HCT116 (cell line): ENCODE measurements at regions not wholly inside any gene's neighbourhood (a gene's known extent, or its start where the extent isn't known, plus 50 kb on each side); places are given as distances from the start of the nearest gene placed in this dataset.

ENCODE experiments used
- EZH2 ChIP-seq: fragments of 200-600 bp; sonication (generic); IDR thresholded peaks from 2 replicates; pipeline ENCODE4 v1.6.1; 2017; ENCODE audit warnings: antibody characterized with exemption, mixed run types
- EZH2phosphoT487 ChIP-seq: fragments of 200-600 bp; IDR thresholded peaks from 2 replicates; pipeline ENCODE4 v1.6.1; 2018; ENCODE audit warnings: antibody characterized with exemption, borderline replicate concordance
- POLR2A ChIP-seq: IDR thresholded peaks from 2 replicates; pipeline ENCODE4 v1.7.0; 2011; ENCODE audit warnings: borderline replicate concordance; ENCODE audit not compliant: insufficient read depth, insufficient read length; ENCODE audit errors: extremely low read depth
- SRF ChIP-seq: IDR thresholded peaks from 2 replicates; pipeline ENCODE4 v1.6.1; 2012; ENCODE audit warnings: low read depth
- TCF7L2 ChIP-seq: IDR thresholded peaks from 2 replicates; pipeline ENCODE4 v1.7.0; 2011; ENCODE audit warnings: borderline replicate concordance, inconsistent platforms; ENCODE audit not compliant: insufficient read depth, insufficient read length; ENCODE audit errors: extremely low read depth
- ZFX ChIP-seq: fragments of 450-650 bp; IDR thresholded peaks from 2 replicates; pipeline ENCODE4 v1.6.1; 2017
- TF ChIP-seq, protein P1 (sequence below), 3 experiments: fragments of 200-600 bp in 1 of 3; sonication (generic) in 1 of 3; IDR thresholded peaks in 2 of 3; conservative IDR thresholded peaks in 1 of 3; 2 replicates each; pipeline ENCODE4 v1.5.1; 2012 to 2017; ENCODE audit warnings: low read depth in 2 of 3, low read length in 2 of 3, antibody characterized with exemption in 1 of 3, borderline replicate concordance in 1 of 3, control low read depth in 1 of 3, mild to moderate bottlenecking in 1 of 3, mixed read lengths in 1 of 3, mixed run types in 1 of 3, moderate library complexity in 1 of 3; ENCODE audit not compliant: insufficient read depth in 1 of 3
- TF ChIP-seq, protein P2 (sequence below): IDR thresholded peaks from 2 replicates; pipeline ENCODE4 v1.6.1; 2012; ENCODE audit warnings: low read depth

DNA sequence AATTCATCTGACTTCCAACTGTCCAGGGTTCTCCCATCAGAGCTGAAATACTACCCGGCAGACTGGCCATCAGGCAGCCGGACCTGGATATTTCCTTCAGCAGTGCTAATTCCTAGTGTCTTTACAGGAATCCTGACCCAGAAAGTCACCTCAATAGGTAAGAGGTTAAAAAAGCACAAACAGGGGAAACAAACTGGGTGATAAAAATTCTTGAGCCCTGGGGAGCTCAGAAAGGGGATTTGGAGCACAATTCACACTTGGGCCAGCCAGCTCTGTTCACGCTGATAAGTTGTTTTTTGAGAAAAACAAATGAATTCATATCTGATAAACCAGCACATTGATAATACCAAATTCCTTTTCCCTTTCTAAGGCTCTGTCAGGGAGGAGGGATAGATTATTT, 104.0 kb downstream of the EDN1 start:
- TF ChIP-seq, protein P1, sequence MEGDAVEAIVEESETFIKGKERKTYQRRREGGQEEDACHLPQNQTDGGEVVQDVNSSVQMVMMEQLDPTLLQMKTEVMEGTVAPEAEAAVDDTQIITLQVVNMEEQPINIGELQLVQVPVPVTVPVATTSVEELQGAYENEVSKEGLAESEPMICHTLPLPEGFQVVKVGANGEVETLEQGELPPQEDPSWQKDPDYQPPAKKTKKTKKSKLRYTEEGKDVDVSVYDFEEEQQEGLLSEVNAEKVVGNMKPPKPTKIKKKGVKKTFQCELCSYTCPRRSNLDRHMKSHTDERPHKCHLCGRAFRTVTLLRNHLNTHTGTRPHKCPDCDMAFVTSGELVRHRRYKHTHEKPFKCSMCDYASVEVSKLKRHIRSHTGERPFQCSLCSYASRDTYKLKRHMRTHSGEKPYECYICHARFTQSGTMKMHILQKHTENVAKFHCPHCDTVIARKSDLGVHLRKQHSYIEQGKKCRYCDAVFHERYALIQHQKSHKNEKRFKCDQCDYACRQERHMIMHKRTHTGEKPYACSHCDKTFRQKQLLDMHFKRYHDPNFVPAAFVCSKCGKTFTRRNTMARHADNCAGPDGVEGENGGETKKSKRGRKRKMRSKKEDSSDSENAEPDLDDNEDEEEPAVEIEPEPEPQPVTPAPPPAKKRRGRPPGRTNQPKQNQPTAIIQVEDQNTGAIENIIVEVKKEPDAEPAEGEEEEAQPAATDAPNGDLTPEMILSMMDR (IDR thresholded peaks at IDR 0.05 in 2 of 3, conservative IDR thresholded peaks at IDR 0.05 in 1 of 3; ENCODE audit: borderline replicate concordance in 1 of 3, insufficient read depth in 1 of 3, low read depth in 2 of 3, low read length in 2 of 3), result no peak
- TF ChIP-seq ZFX (no peak), POLR2A (no peak), EZH2phosphoT487 (no peak), EZH2 (no peak), TCF7L2 (no peak), SRF (no peak)
- TF ChIP-seq, protein P2, sequence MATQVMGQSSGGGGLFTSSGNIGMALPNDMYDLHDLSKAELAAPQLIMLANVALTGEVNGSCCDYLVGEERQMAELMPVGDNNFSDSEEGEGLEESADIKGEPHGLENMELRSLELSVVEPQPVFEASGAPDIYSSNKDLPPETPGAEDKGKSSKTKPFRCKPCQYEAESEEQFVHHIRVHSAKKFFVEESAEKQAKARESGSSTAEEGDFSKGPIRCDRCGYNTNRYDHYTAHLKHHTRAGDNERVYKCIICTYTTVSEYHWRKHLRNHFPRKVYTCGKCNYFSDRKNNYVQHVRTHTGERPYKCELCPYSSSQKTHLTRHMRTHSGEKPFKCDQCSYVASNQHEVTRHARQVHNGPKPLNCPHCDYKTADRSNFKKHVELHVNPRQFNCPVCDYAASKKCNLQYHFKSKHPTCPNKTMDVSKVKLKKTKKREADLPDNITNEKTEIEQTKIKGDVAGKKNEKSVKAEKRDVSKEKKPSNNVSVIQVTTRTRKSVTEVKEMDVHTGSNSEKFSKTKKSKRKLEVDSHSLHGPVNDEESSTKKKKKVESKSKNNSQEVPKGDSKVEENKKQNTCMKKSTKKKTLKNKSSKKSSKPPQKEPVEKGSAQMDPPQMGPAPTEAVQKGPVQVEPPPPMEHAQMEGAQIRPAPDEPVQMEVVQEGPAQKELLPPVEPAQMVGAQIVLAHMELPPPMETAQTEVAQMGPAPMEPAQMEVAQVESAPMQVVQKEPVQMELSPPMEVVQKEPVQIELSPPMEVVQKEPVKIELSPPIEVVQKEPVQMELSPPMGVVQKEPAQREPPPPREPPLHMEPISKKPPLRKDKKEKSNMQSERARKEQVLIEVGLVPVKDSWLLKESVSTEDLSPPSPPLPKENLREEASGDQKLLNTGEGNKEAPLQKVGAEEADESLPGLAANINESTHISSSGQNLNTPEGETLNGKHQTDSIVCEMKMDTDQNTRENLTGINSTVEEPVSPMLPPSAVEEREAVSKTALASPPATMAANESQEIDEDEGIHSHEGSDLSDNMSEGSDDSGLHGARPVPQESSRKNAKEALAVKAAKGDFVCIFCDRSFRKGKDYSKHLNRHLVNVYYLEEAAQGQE, result no peak
